H1 (cell line): ENCODE measurements at regions not wholly inside any gene's neighbourhood (a gene's known extent, or its start where the extent isn't known, plus 50 kb on each side); places are given as distances from the start of the nearest gene placed in this dataset.

ENCODE experiments used
- CTCF ChIA-PET: fragments of 300-600 bp; sonication (Branson Sonifier 250); formaldehyde crosslinking; loops from one replicate; lab custom pipeline; 2021; ENCODE audit not compliant: partially characterized antibody; lab: Charles Lee
- POLR2A ChIA-PET: fragments of 300-600 bp; sonication (Branson Sonifier 250); formaldehyde crosslinking; loops from one replicate; lab custom pipeline; 2021; ENCODE audit warnings: inconsistent platforms; ENCODE audit not compliant: partially characterized antibody; lab: Charles Lee
- DNase-seq, 2 experiments: peaks; one replicate each; pipeline versions ENCODE4 v3.0.0 to v3.0.0-alpha.2; 2010 to 2022; ENCODE audit warnings: low spot score in 2 of 2, low read depth in 1 of 2, mixed read lengths in 1 of 2
- FAIRE-seq: peaks from 2 replicates; lab custom pipeline; 2011; peaks lifted over from hg19 to GRCh38; lab: Jason Lieb, UNC
- H2AFZ ChIP-seq: 2 replicates; pipeline ENCODE4 v1.8.1; 2012; ENCODE audit warnings: low read length, inconsistent platforms
- H2AK5ac ChIP-seq: 2 replicates; pipeline ENCODE4 v1.6.1; 2013; ENCODE audit warnings: low read depth, low read length
- H2BK120ac ChIP-seq: replicated peaks from 2 replicates; pipeline ENCODE3; 2013; ENCODE audit warnings: low read depth, low read length, inconsistent platforms
- H2BK12ac ChIP-seq: 2 replicates; pipeline ENCODE4 v1.6.1; 2013; ENCODE audit warnings: low read depth, low read length
- H2BK15ac ChIP-seq: 2 replicates; pipeline ENCODE4 v1.6.1; 2013; ENCODE audit warnings: low read length
- H2BK20ac ChIP-seq: 2 replicates; pipeline ENCODE4 v1.6.1; 2013; ENCODE audit warnings: low read length
- H2BK5ac ChIP-seq: 2 replicates; pipeline ENCODE4 v1.6.1; 2013; ENCODE audit warnings: low read depth, low read length
- H3K14ac ChIP-seq: 2 replicates; pipeline ENCODE4 v1.6.1; 2013; ENCODE audit warnings: inconsistent platforms; ENCODE audit not compliant: insufficient read length
- H3K18ac ChIP-seq: 2 replicates; pipeline ENCODE4 v1.6.1; 2013; ENCODE audit warnings: low read length; ENCODE audit errors: extremely low read depth
- H3K23ac ChIP-seq: 2 replicates; pipeline ENCODE4 v1.6.1; 2013; ENCODE audit warnings: inconsistent platforms; ENCODE audit not compliant: insufficient read length
- H3K23me2 ChIP-seq: 2 replicates; pipeline ENCODE4 v1.6.1; 2013; ENCODE audit warnings: low read depth, low read length
- H3K27ac ChIP-seq: 2 replicates; pipeline ENCODE4 v1.6.1; 2011; ENCODE audit warnings: low read depth, low read length, inconsistent platforms
- H3K27me3 ChIP-seq, 4 experiments: replicated peaks in 1 of 4; 1 replicate in 1 of 4; 2 replicates in 3 of 4; pipeline versions ENCODE4 v1.6.1 to v1.8.1; 2011 to 2013; ENCODE audit warnings: low read length in 3 of 4, mild to moderate bottlenecking in 3 of 4, inconsistent platforms in 2 of 4, mixed read lengths in 2 of 4, moderate library complexity in 1 of 4; ENCODE audit not compliant: control insufficient read depth in 3 of 4, insufficient read depth in 3 of 4; ENCODE audit errors: extremely low read depth in 1 of 4
- H3K36me3 ChIP-seq, 4 experiments: 2 replicates each; pipeline versions ENCODE4 v1.6.1 to v1.8.1; 2011 to 2013; ENCODE audit warnings: mild to moderate bottlenecking in 4 of 4, low read length in 3 of 4, moderate library complexity in 2 of 4, control low read depth in 1 of 4, inconsistent platforms in 1 of 4; ENCODE audit not compliant: insufficient read depth in 4 of 4, control insufficient read depth in 2 of 4
- H3K4ac ChIP-seq: replicated peaks from 2 replicates; pipeline ENCODE3; 2013; ENCODE audit warnings: low read length, low read depth, mixed read lengths, inconsistent platforms; ENCODE audit not compliant: insufficient read length
- H3K4me1 ChIP-seq, 4 experiments: replicated peaks in 1 of 4; 1 replicate in 1 of 4; 2 replicates in 3 of 4; pipeline versions ENCODE4 v1.6.1 to v1.8.1; 2011 to 2013; ENCODE audit warnings: low read length in 3 of 4, inconsistent platforms in 2 of 4, mixed read lengths in 1 of 4; ENCODE audit not compliant: insufficient read depth in 4 of 4, control insufficient read depth in 3 of 4
- H3K4me2 ChIP-seq, 2 experiments: 2 replicates each; pipeline versions ENCODE4 v1.6.1 to v1.8.1; 2011 to 2013; ENCODE audit warnings: low read depth in 2 of 2, low read length in 2 of 2, control low read depth in 1 of 2, inconsistent platforms in 1 of 2, mild to moderate bottlenecking in 1 of 2; ENCODE audit not compliant: insufficient read depth in 1 of 2
- H3K4me3 ChIP-seq, 4 experiments: fragments of 200-600, 300-600 bp in 1 of 4; sonication (generic), shearing (Covaris generic), sonication (Bioruptor Twin) in 1 of 4; 2 replicates each; pipeline versions ENCODE4 v1.5.1 to v1.8.1; 2011 to 2016; ENCODE audit warnings: low read length in 4 of 4, low read depth in 3 of 4, control low read depth in 2 of 4, inconsistent platforms in 2 of 4, mild to moderate bottlenecking in 2 of 4, mixed read lengths in 1 of 4, moderate library complexity in 1 of 4; ENCODE audit not compliant: insufficient read depth in 2 of 4; ENCODE audit errors: extremely low read depth in 1 of 4
- H3K56ac ChIP-seq: replicated peaks from 2 replicates; pipeline ENCODE3; 2013; ENCODE audit warnings: low read depth, mild to moderate bottlenecking, mixed read lengths, low read length, inconsistent platforms; ENCODE audit not compliant: insufficient read length
- H3K79me1 ChIP-seq: 2 replicates; pipeline ENCODE4 v1.6.1; 2013; ENCODE audit warnings: low read depth, low read length, control low read depth
- H3K79me2 ChIP-seq, 2 experiments: 2 replicates each; pipeline versions ENCODE4 v1.6.1 to v1.8.1; 2012 to 2013; ENCODE audit warnings: low read length in 2 of 2, mild to moderate bottlenecking in 2 of 2, inconsistent platforms in 1 of 2; ENCODE audit not compliant: insufficient read depth in 2 of 2, control insufficient read depth in 1 of 2
- H3K9ac ChIP-seq, 4 experiments: replicated peaks in 1 of 4; 1 replicate in 1 of 4; 2 replicates in 3 of 4; pipeline versions ENCODE4 v1.6.1 to v1.8.1; 2011 to 2013; ENCODE audit warnings: low read depth in 3 of 4, low read length in 3 of 4, control low read depth in 2 of 4, mild to moderate bottlenecking in 2 of 4, moderate library complexity in 2 of 4, inconsistent platforms in 1 of 4; ENCODE audit errors: extremely low read depth in 1 of 4
- H3K9me3 ChIP-seq, 2 experiments: 2 replicates each; pipeline versions ENCODE4 v1.6.1 to v1.8.1; 2012 to 2013; ENCODE audit warnings: mild to moderate bottlenecking in 2 of 2, moderate library complexity in 2 of 2, control low read depth in 1 of 2, inconsistent platforms in 1 of 2, low read depth in 1 of 2, low read length in 1 of 2, mixed read lengths in 1 of 2; ENCODE audit not compliant: insufficient read depth in 2 of 2
- H4K20me1 ChIP-seq, 2 experiments: replicated peaks in 1 of 2; 2 replicates each; pipeline versions ENCODE3 to v1.8.1; 2011 to 2013; ENCODE audit warnings: inconsistent platforms in 2 of 2, low read length in 2 of 2, mild to moderate bottlenecking in 1 of 2; ENCODE audit not compliant: insufficient read depth in 2 of 2, control insufficient read depth in 1 of 2
- H4K5ac ChIP-seq: 2 replicates; pipeline ENCODE4 v1.6.1; 2013; ENCODE audit warnings: low read length, low read depth, mixed read lengths, inconsistent platforms; ENCODE audit not compliant: insufficient read length
- H4K8ac ChIP-seq: 2 replicates; pipeline ENCODE4 v1.8.0; 2013; ENCODE audit warnings: mild to moderate bottlenecking, moderate library complexity, low read length, inconsistent platforms; ENCODE audit not compliant: insufficient read depth; ENCODE audit errors: extremely low read depth
- H4K91ac ChIP-seq: replicated peaks from 2 replicates; pipeline ENCODE3; 2013; ENCODE audit warnings: low read length, mixed read lengths, inconsistent platforms; ENCODE audit not compliant: insufficient read length
- CTBP2 ChIP-seq: IDR thresholded peaks from 2 replicates; pipeline ENCODE4 v1.7.0; 2011; ENCODE audit warnings: borderline replicate concordance, mild to moderate bottlenecking, moderate library complexity, mixed read lengths, low read length; ENCODE audit not compliant: insufficient read depth, insufficient read length
- KDM1A ChIP-seq: fragments of 200-600, 300-600 bp; sonication (generic); IDR thresholded peaks from 2 replicates; pipeline ENCODE4 v1.7.1; 2016; ENCODE audit warnings: mild to moderate bottlenecking, low read length, borderline replicate concordance
- KDM4A ChIP-seq: IDR thresholded peaks from one replicate; pipeline ENCODE4 v1.7.1; 2012; ENCODE audit warnings: low read depth, mild to moderate bottlenecking, moderate library complexity, low read length, inconsistent platforms; ENCODE audit not compliant: severe bottlenecking
- SIX5 ChIP-seq: IDR thresholded peaks from 2 replicates; pipeline ENCODE4 v1.6.1; 2011; ENCODE audit warnings: mild to moderate bottlenecking, low read depth, low read length
- SP1 ChIP-seq: IDR thresholded peaks from 2 replicates; pipeline ENCODE4 v1.6.1; 2011; ENCODE audit warnings: low read depth, low read length
- TEAD4 ChIP-seq: IDR thresholded peaks from 2 replicates; pipeline ENCODE4 v1.6.1; 2012; ENCODE audit warnings: low read depth, low read length, inconsistent platforms, mixed read lengths
- WGBS, 2 experiments: shearing (Covaris generic) in 1 of 2; methylation state at CpG; one replicate each; pipeline versions ENCODE4 v1.1.6 to v1.1.7; 2013 to 2015; ENCODE audit warnings: low lambda C conversion rate in 2 of 2, mixed read lengths in 2 of 2, inconsistent platforms in 1 of 2, low coverage in 1 of 2, missing lambda C conversion rate in 1 of 2; ENCODE audit not compliant: insufficient replicate concordance in 2 of 2, insufficient coverage in 1 of 2, insufficient read length in 1 of 2; ENCODE audit errors: extremely low coverage in 1 of 2, missing lambda C conversion rate in 1 of 2; 5-methylcytosine and 5-hydroxymethylcytosine counted together

GRCh38 chr3:162704238-162704637 lies 1207.6 kb downstream of the OTOL1 start:
- H3K56ac ChIP-seq, result no peak overlapping the region
- H3K4ac ChIP-seq, result no peak overlapping the region
- H3K4me1 ChIP-seq, result no peaks in the 10 kb centered on the region
- no peak overlapping the region for H3K14ac ChIP-seq
- TF ChIP-seq CTBP2 (no peak), KDM1A (no peak), TEAD4 (no peak), KDM4A (no peak), SIX5 (no peak), SP1 (no peak)
- no peak overlapping the region for H2BK12ac ChIP-seq
- H3K27me3 ChIP-seq, result no peaks in the 10 kb centered on the region
- no peak overlapping the region for H3K23ac ChIP-seq
- H3K23me2 ChIP-seq, result no peaks in the 10 kb centered on the region
- H2BK120ac ChIP-seq, result no peak overlapping the region
- H3K36me3 ChIP-seq, result peaks cover 0 to 3% (median 0%) of the 10 kb centered on the region in 4 experiments; a peak in 1 of 8 replicates
- no peak overlapping the region for H4K5ac ChIP-seq
- ChIA-PET POLR2A (no interaction called here), CTCF (no interaction called here)
- H2BK5ac ChIP-seq, result no peak overlapping the region
- H2AK5ac ChIP-seq, result no peak overlapping the region
- H4K91ac ChIP-seq, result no peak overlapping the region
- H3K4me3 ChIP-seq, result no peak overlapping the region
- no peak for FAIRE-seq
- WGBS, 2 experiments, result 95% methylated on average over 1 of the region's 1 CpG; no CpG with 5 or more reads in 1 of the 2 experiments
- no peak overlapping the region for H2AFZ ChIP-seq
- peaks cover 0 to 9% of the 10 kb centered on the region in 2 experiments; a peak in 1 of 4 replicates for H3K9me3 ChIP-seq
- no peak overlapping the region for H3K9ac ChIP-seq
- H2BK15ac ChIP-seq, result no peak overlapping the region
- no peaks in the 10 kb centered on the region for H3K79me2 ChIP-seq
- H3K27ac ChIP-seq, result no peak overlapping the region
- no peak overlapping the region for H3K4me2 ChIP-seq
- no peak overlapping the region for H3K18ac ChIP-seq
- no peak overlapping the region for H4K8ac ChIP-seq
- no peaks in the 10 kb centered on the region for H4K20me1 ChIP-seq
- no peaks in the 10 kb centered on the region for H3K79me1 ChIP-seq
- H2BK20ac ChIP-seq, result no peak overlapping the region
- DNase-seq, result no peak
